OCI-M1 (cell line): ENCODE measurements at regions not wholly inside any gene's neighbourhood (a gene's known extent, or its start where the extent isn't known, plus 50 kb on each side); places are given as distances from the start of the nearest gene placed in this dataset.

Source experiments
- DNase-seq: peaks from one replicate; lab custom pipeline; 2025; lab: John Stamatoyannopoulos, UW

DNA sequence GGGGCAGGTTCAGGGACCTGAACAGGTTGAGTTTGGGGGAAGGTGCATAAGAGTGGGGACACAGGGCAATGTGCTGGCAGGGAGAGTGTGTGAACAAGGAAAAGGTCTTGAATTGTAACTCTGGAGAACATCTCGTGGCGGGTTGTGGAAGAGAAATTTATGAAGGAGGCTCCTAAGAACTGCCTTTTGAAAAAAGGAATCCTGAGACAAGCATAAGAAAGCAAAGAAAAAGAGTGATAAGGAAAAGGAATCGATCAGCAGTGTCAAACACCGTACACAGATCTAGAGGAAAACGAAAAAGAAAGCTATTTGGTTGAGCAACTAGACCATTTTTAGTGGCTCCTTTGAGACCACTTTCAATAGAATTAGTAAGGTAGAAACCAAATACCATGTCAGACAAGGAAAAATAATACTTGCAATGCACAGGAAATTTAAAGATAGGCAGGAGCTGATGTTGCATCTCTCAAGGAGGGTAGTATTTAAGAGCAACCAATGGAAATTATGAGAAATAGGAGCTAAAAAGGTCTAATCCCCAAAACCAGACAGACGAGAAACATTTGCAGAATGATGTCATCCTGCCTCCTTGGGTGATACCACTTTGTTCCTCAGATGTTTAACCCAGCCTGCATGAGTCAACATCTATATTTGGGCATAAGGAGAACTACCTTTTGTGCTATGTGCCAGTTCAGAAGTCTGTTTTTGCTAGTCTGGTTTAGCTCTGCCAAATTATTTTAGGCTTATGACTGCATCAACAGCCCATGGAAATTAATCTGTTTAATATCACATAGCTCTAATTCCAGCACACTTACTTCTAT lies 64.5 kb upstream of the STK38L start:
- peak; percentile 88 for DNase-seq

DNA sequence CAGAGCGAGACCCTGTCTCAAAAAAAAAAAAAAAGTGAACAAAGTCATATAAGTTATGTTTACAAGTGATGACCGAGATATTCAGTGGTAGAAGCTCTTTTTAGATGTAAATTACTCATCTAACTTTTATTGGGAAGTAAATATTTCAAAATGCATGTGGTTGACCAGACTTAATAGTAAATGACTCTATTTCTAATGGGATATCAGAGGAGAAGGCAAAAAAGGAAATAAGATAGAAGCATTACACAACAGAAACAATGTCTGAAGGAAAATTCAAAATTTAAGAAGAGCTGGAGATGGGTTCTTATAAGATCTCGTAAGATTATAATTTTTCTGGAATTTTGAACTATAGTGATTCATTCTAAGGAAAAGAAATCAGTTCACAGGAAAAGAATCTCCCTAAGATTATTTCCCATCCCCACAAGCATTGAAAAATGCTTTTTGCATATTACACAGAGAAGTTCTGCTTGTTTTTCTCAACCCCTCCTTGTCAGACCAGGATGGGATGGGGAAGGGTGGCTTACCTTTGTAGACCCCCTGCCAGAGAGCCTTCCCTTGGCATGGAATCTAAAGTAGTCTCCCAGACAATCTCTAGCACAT lies 63.1 kb upstream of the STK38L start:
- DNase-seq = no peak

GRCh38 chr12:27183342-27183741 lies 60.7 kb upstream of the STK38L start:
- DNase-seq = no peak

DNA sequence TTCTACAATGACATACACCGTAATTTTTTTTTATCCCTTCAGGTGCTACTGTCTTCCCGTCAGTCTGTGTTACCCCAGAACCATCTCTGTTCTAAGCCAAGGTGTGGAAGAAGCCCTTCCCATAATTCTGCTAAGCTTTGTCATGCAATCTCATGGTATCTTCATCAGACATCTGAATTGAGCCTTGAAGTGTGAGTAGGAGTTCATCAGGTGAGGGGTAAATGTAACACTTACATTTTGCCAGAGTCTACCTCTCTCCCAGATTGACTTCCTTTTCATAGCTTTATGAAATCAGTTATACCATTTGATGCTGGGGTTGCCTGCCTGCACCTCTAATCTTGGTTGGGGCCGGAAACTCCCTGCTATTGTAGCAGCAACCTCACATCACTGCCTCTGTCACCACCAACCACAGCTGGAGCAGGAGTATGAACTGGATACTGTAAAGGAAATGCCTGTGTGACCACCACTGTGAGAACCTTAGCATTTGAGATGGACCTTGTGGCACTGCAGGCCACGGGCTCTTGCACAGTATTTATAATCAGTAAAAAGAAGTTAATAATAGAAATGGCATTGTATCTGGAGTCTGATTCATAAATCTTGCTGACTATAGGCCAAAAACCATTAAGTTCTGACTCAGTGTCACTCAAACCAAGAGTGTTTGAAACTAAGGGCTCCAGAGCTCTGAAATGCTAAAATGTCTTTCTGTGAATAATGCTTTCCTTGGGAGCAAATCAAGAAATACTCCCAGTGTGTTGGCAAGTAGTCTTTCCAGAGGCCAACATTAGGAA lies 58.7 kb upstream of the STK38L start:
- no peak for DNase-seq

GRCh38 chr12:27186022-27186839 lies 57.9 kb upstream of the STK38L start:
- DNase-seq = no peak

DNA sequence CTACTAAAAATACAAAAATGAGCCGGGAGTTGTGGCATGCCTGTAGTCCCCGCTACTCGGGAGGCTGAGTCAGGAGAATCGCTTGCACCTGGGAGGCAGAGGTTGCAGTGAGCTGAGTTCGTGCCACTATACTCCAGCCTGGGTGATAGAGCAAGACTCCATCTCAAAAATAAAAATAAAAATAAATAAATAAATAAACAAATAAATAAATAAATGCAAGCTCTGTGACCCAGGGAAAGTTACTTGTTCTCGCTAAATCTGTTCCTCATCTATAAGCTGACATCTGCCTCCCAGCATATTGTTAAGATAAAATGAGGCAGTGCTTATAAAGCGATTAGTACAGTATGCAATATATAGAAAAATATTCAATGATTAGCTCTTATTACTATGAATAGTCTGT lies 56.4 kb upstream of the STK38L start:
- DNase-seq = no peak

GRCh38 chr12:27190761-27191160 lies 53.3 kb upstream of the STK38L start:
- DNase-seq = no peak

GRCh38 chr12:27191531-27191930 lies 52.6 kb upstream of the STK38L start:
- DNase-seq = no peak

DNA sequence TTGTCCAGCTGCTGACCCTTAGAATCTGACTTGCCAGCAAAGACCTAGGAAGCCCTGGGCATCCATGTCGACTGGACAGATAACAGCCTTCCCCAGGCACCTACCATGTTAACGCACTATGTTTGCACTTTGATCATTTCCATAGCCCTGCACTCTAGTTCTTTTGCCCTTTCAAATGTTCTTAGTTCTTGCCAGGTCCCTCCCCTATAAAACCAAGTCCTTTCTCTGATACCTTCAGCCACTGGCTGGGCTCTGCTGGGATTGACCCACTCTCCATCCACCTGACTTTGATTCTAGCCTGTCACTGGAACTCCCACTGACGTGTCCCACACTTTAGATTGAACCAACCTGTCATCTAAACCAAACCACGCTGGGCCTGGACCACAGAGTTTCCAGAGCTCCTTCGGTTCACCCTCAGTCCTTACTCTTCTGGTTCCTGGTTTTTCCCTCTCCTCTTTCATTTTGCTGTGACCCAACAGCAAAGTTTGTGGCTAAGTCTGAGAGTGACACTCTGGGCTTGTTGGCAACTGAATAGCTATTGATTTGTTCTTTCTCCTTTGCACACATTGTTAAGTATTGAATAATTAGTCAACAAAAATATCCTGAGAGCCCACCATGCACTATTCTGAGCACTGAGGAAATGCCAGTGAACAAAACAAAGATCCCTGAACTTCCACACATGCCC lies 51.8 kb upstream of the STK38L start:
- DNase-seq = no peak

DNA sequence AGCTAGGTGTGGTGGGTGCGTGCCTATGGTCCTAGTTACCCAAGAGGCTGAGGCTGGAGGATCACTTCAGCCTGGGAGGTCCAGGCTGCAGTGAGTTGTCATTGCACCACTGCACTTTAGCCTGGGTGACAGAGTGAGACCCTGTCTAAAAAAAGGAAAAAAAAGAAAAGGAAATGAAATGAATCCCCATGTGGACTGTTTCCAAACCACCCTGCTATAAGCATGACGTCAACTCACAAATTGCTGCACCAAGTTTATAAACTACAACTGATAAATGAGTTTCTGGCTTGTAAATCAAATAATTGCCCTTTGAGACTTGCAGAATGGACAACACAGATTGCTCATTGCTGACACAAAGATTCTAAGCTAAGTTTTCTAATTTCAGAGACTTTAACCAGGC lies 51.0 kb upstream of the STK38L start:
- DNase-seq = no peak

DNA sequence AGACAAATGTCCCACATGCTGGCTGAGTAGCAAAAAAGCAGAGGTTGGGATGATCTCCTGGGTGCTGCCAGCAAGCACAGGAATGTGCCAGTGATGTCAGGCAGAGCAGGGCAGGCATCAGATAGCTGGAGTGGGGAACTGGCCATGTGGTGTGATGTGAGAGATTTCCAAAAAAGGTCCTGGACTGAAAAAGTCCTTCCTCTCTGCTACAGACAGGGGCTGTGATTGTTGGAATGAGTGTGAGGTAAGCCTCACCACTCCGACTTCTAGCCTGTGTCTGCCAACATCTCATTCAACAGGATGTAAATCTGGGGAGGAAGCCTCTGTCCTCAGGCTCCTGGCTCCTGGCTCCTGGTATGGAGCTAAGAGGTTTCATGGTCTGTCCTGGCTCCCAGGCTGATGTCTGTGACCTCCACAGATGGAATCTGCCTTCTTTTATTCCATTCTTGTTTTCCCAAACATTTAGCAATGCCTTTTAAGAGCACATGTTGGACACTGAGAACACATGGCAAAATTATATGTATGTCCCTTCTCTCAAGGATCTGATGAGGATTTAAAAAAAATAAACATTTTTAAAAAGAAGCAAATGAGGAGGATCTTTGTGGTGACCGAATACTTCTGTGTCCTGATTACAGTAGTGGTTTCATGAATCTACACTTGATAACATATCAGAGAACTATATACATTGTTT lies 50.1 kb upstream of the STK38L start:
- no peak for DNase-seq
